SK-N-MC (cell line): ENCODE measurements at regions not wholly inside any gene's neighbourhood (a gene's known extent, or its start where the extent isn't known, plus 50 kb on each side); places are given as distances from the start of the nearest gene placed in this dataset.
"Not testable (repeated sequence)": the region's sequence is repeated elsewhere in the genome, so short reads cannot be mapped to it uniquely, and the experiment has no call there.

Experiments used
- DNase-seq: peaks from one replicate; pipeline ENCODE4 v3.0.0-alpha.2; 2011; ENCODE audit warnings: low read depth, low spot score
- H3K27ac ChIP-seq: fragments of 200-600 bp; sonication (generic); 2 replicates; pipeline ENCODE4 v1.5.1; 2016; ENCODE audit warnings: mixed run types
- H3K36me3 ChIP-seq: fragments of 200-600 bp; sonication (generic); 2 replicates; pipeline ENCODE4 v1.6.1; 2017; ENCODE audit warnings: antibody characterized with exemption, low read length, mixed read lengths; ENCODE audit not compliant: insufficient read depth
- H3K4me3 ChIP-seq: fragments of 200-600 bp; sonication (generic); 2 replicates; pipeline ENCODE4 v1.5.1; 2016
- H3K9ac ChIP-seq: fragments of 200-600 bp; sonication (generic); 2 replicates; pipeline ENCODE4 v1.8.0; 2017; ENCODE audit warnings: mixed run types, mixed read lengths; ENCODE audit not compliant: insufficient read length
- H3K9me3 ChIP-seq: fragments of 200-600 bp; sonication (generic); 2 replicates; pipeline ENCODE4 v1.6.1; 2017; ENCODE audit warnings: low read depth, mild to moderate bottlenecking, antibody characterized with exemption, low read length, moderate library complexity, mixed read lengths
- EZH2 ChIP-seq: fragments of 200-600 bp; sonication (generic); IDR thresholded peaks from one replicate; pipeline ENCODE4 v1.6.1; 2017; ENCODE audit warnings: antibody characterized with exemption
- FOXP2 ChIP-seq: optimal IDR thresholded peaks from 2 replicates; pipeline ENCODE3; 2011; ENCODE audit warnings: mild to moderate bottlenecking, moderate library complexity; ENCODE audit not compliant: insufficient read depth; ENCODE audit errors: extremely low read length, control extremely low read depth
- POLR2AphosphoS5 ChIP-seq: IDR thresholded peaks from 2 replicates; pipeline ENCODE4 v1.6.1; 2012; ENCODE audit warnings: mild to moderate bottlenecking, low read depth, low read length, borderline replicate concordance

DNA sequence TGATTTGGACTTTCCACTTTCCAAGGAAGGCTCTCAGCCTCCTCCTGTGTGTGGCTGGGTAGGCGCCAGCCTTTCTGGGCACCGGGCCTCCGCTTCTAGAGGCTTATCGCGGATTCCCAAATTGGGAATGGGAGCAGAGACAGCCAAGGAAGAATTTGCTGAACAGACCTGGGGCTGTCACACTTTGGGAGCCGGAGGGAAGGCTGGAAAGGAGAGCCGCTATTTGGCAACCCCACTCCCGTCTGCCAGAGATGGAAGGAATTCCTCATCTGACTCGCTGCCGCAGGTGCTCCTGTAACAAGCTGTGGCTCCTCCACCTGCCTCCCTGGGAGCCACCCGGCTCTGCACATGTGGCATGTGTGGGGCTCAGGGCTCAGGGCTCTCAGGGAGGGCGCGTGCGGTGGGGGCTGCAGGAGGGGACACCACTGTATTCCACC, 50.8 kb upstream of the ECHDC3 start:
- no peaks in the 10 kb centered on the region for H3K36me3 ChIP-seq
- H3K27ac ChIP-seq: no peak overlapping the region
- no peak overlapping the region for H3K9ac ChIP-seq
- no peak overlapping the region for H3K4me3 ChIP-seq
- TF ChIP-seq FOXP2: no peak
- no peak for TF ChIP-seq POLR2AphosphoS5
- no peak for TF ChIP-seq EZH2
- no peaks in the 10 kb centered on the region for H3K9me3 ChIP-seq
- no peak for DNase-seq

DNA sequence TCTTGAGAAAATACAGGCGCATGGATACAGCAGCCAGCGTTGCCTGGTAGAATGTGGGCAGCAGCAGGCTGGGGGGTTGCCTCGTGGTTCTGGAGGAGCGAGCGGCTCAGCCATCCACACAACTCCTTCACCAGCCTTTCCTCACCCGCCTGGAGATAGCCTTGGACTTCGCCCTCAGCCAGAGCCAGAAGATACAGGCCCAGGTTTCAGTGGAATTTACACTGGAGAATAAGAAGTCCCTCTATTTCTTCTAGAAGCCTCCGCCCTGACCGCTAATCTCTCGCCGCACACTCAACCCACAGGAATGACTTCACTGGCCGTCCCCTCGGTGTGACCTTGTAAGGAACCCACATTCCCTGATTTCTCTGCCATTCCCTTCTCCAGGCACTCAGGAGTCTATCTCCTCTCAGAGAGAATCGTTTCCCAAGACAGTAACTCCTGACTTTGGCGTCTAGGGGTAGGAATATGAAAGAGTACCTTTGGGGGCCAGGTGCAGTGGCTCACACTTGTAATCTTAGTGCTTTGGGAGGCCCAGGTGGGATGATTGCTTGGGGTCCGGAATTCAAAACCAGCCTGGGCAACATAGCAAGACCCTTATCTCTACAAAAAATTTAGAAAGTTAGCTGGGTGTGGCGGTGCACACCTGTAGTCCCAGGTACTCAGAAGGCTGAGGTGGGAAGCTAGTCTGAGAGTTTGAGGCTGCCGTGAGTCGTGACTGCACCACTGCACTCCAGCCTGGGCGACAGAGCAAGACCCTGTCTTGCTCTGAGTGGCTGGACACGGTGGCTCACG, 52.0 kb upstream of the ECHDC3 start:
- H3K4me3 ChIP-seq: no peak overlapping the region
- no peaks in the 10 kb centered on the region for H3K9me3 ChIP-seq
- H3K36me3 ChIP-seq: no peaks in the 10 kb centered on the region
- no peak for DNase-seq
- no peak for TF ChIP-seq FOXP2
- TF ChIP-seq EZH2: no peak
- no peak for TF ChIP-seq POLR2AphosphoS5
- H3K9ac ChIP-seq: no peak overlapping the region
- no peak overlapping the region for H3K27ac ChIP-seq

DNA sequence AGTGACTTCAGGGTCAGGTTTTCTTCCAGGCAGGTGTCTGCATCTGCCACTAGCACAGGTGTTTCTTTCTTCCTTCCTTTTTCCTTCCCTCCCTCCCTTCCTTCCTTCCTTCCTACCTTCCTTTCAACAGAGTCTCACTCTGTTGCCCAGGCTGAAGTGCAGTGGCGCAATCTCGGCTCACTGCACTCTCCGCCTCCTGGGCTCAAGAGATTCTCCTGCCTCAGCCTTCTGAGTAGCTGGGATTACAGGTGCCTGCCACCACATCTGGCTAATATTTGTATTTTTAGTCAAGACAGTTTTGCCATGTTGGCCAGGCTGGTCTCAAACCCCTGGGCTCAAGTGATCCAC, 53.8 kb upstream of the ECHDC3 start:
- not testable (repeated sequence) for H3K4me3 ChIP-seq, DNase-seq, H3K9me3 ChIP-seq, H3K27ac ChIP-seq, H3K9ac ChIP-seq, H3K36me3 ChIP-seq

DNA sequence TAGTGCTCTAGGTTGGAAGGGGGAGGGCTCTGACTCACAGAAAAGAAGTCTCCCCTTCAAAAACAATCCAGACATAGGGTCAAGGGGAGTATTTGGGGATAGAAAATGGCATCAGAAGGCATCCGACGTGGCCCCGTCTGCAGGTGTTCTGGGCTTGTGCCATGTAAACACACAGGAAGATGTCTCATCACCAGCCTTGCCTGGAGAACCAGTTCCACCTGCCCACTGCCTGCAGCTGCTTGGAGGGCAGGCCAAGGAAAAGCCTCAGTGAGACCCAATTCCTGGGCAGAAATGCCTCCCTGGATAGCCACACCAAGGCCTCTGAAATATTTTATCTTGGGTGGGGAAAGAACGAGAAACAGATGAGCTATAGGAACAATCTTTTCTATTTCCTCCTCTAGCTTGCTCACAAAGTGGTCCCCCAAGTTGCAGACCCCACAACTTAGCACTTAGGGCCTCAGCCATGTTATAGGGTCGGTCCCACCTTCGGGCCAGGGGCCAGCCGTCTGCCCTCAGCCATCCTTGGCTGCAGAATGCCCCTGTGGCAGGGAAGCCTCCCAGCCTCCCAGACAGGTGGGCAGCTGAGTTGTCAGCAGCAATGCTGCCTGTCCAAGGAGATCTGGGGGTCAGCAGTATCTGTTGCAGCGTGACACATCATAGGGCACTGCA, 54.3 kb upstream of the ECHDC3 start:
- H3K27ac ChIP-seq: no peak overlapping the region

DNA sequence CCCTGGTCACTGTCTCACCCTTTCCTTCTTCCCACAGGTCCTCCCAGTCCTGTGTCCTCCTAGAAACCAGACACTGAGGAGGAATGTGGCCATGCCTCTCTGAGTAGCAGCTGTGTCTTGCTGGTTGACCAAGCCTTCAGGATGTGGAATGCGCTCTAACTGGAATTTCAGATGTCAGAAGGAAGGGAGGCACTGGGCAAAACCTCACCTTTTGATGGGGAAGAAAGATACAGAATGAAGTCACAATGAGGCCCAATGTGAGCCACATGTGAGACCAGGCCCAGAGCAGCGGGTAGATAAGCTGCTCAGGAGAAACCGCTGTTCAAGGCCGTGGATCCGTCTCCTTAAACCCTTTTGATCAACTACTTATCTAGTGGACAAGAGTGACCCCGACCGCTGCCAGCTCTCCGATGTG, 54.8 kb upstream of the ECHDC3 start:
- H3K9me3 ChIP-seq: no peaks in the 10 kb centered on the region
- no peak overlapping the region for H3K4me3 ChIP-seq
- no peak overlapping the region for H3K9ac ChIP-seq
- DNase-seq: no peak
- TF ChIP-seq EZH2 (no peak), FOXP2 (no peak)
- no peaks in the 10 kb centered on the region for H3K36me3 ChIP-seq
- H3K27ac ChIP-seq: no peak overlapping the region

More for the DNA sequence above, 54.3 kb upstream of the ECHDC3 start:
- Histone ChIP-seq H3K9me3 (no peaks in the 10 kb centered on the region), H3K4me3 (no peak overlapping the region), H3K36me3 (no peaks in the 10 kb centered on the region), H3K9ac (no peak overlapping the region)
- DNase-seq: no peak
- TF ChIP-seq EZH2 (no peak), POLR2AphosphoS5 (no peak), FOXP2 (no peak)

DNA sequence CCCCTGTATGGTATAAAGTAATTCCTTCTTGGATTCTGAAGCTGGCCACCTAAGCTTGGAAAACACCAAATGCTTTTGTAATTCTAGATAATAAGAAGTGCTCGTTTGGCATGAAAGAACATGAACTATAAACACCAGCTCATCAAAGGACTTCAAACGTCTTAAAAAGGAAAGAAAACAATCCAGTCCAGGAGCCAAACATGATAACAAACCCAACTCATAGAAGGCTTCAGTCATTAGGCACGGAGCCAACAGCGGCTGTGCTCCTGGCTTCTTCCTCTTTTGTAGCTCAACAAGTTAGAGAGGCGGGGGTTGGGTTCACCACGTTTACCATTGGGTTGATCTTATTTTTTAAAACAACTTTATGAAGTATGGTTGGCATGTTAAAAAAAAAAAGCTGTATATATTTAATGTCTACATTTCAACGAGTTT, 56.4 kb upstream of the ECHDC3 start:
- DNase-seq: no peak
- Histone ChIP-seq H3K27ac (no peak overlapping the region), H3K9ac (no peak overlapping the region)

DNA sequence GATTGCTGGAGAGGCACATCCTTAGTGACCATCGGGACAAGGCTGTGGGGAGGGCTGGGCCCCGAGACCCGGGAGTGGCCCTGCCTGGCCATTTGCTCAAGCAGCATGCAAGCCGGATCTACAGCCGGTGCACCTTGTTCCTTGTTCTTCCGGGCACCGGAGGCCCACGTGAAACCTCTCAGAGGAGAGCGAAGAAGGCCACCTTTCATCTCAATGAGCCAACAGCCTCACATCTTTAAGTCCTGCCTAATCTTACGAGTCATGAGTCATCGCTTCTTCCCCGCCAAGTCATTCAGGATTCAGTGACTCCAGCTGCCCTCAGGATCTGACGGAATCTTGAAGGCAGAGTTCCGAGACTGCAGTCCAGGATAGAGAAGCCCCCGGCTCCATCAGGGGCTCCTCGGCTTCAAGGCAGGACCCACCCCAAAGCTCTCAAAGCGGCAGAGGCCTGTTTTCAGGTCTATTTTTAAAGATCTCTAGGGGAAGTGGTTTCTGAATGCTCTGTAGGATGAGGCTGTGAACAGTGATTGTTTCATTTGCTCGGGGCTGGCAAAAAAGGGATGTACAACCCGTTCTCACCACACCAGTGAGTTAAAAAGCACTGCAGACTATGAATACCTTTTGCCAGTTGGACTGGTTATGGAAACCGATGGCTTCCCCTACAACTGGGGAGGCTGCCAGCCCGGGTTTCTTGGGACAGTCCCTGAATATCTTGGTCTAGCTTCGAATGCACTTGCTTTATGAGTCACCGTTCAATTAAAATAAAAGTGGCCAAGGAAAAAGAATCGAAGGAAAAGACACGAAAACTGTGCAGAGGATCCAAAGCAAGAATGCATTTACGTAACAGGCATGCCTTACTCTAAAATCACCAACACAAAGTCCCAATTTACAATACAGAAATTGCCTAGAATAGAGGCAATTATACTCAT, 57.2 kb upstream of the ECHDC3 start:
- H3K9me3 ChIP-seq: no peaks in the 10 kb centered on the region
- DNase-seq: no peak
- H3K9ac ChIP-seq: no peak overlapping the region
- TF ChIP-seq POLR2AphosphoS5: no peak
- no peak for TF ChIP-seq EZH2
- H3K36me3 ChIP-seq: no peaks in the 10 kb centered on the region
- no peak overlapping the region for H3K4me3 ChIP-seq
- H3K27ac ChIP-seq: no peak overlapping the region

More for the DNA sequence above, 56.4 kb upstream of the ECHDC3 start:
- no peak overlapping the region for H3K4me3 ChIP-seq
- H3K36me3 ChIP-seq: no peaks in the 10 kb centered on the region
- H3K9me3 ChIP-seq: no peaks in the 10 kb centered on the region
- TF ChIP-seq FOXP2 (no peak), EZH2 (no peak), POLR2AphosphoS5 (no peak)

DNA sequence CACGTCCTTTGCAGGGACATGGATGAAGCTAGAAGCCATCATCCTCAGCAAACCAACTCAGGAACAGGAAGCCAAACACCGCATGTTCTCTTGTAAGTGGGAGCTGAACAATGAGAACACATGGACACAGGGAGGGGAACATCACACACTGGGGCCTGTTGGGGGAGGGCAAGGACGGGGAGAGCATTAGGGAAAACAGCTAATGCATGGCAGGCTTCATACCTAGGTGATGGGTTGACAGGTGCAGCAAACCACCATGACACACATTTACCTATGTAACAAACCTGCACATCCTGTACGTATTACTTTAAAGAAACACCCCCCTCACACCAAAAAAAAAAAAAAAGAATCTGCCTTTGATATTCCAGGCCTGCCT, 57.9 kb upstream of the ECHDC3 start:
- not testable (repeated sequence) for DNase-seq, H3K4me3 ChIP-seq, H3K36me3 ChIP-seq, H3K9ac ChIP-seq, H3K9me3 ChIP-seq, H3K27ac ChIP-seq
